Endothelial cell of umbilical vein (primary cell): ENCODE measurements at regions not wholly inside any gene's neighbourhood (a gene's known extent, or its start where the extent isn't known, plus 50 kb on each side); places are given as distances from the start of the nearest gene placed in this dataset.

ENCODE experiments used
- CTCF ChIP-seq, 2 donors: IDR thresholded peaks; 1 replicate in 1 of 2; 2 replicates in 1 of 2; pipeline ENCODE4 v1.5.1; 2011; ENCODE audit warnings: low read length in 2 of 2, mild to moderate bottlenecking in 2 of 2, moderate library complexity in 2 of 2, control low read depth in 1 of 2, inconsistent platforms in 1 of 2, low read depth in 1 of 2; ENCODE audit not compliant: insufficient read depth in 1 of 2; ENCODE audit errors: extremely low read depth in 1 of 2
- POLR2A ChIP-seq: IDR thresholded peaks from 2 replicates; pipeline ENCODE4 v1.6.1; 2012; ENCODE audit warnings: low read depth, mild to moderate bottlenecking, control low read depth, low read length

- TF ChIP-seq CTCF (IDR thresholded peaks at IDR 0.05; ENCODE audit: extremely low read depth in 1 of 2, insufficient read depth in 1 of 2, low read depth in 1 of 2, low read length in 2 of 2): no peak
- TF ChIP-seq POLR2A: no peak
Observed at GRCh38 chr13:49858178-49858856, 65.8 kb upstream of the KPNA3 start.
